HFF-Myc (cell line): ENCODE measurements at regions not wholly inside any gene's neighbourhood (a gene's known extent, or its start where the extent isn't known, plus 50 kb on each side); places are given as distances from the start of the nearest gene placed in this dataset.

ENCODE experiments used
- DNase-seq: peaks from one replicate; pipeline ENCODE4 v3.0.0-alpha.2; 2011; ENCODE audit warnings: low read depth; ENCODE audit errors: extremely low read depth
- H3K4me3 ChIP-seq: replicated peaks from 2 replicates; pipeline ENCODE4 v1.5.1; 2011; ENCODE audit warnings: low read depth, mild to moderate bottlenecking, control low read depth, low read length
- CTCF ChIP-seq: IDR thresholded peaks from 2 replicates; pipeline ENCODE4 v1.5.1; 2012; ENCODE audit warnings: mild to moderate bottlenecking, low read depth, low read length, control low read depth; ENCODE audit errors: missing control alignments

- no peak for DNase-seq
- TF ChIP-seq CTCF = no peak
- H3K4me3 ChIP-seq = no peak overlapping the region
These were observed 125.2 kb downstream of the SLC25A47 start for GRCh38 chr14:100448376-100448775.

DNA sequence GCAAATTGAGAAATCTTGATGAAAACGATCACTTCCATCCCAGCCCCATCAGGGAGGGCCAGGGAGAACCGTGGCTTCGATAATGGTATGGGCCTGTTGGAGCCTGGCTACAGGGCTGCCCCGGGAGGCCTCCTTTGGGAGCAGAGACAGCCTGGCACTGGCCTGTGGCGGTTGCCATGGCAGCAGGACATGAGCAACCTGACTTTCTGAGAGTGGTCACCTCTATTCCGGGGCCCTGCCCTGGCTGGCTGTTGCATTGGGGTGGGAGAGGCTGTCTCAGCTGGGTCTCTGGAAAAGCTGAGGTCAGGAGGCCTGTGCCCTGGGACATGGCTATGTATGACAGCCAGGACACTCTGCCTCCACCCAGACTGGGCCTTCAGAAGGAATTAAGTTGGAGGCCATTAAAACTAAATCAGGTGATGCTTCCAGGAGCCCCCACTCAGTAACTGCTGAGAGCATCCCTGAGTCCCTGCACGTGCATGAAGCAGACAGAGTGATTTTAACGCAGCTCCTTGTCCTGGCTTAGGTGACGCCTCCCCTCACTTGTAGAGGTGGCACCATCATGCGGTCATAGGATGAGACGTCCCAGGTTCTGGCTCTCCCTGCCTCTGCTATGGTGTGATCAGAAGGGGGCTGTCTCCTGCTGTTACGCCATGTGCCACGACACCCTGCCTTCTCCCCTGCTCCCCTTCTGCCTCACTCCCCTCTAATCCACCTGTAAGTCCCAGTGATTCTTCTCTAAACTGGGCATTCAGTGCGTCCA, 126.3 kb downstream of the SLC25A47 start:
- DNase-seq = no peak
- TF ChIP-seq CTCF = no peak
- H3K4me3 ChIP-seq = no peak overlapping the region

- H3K4me3 ChIP-seq = no peak overlapping the region
- DNase-seq = no peak
- no peak for TF ChIP-seq CTCF
These were observed 126.9 kb downstream of the SLC25A47 start for GRCh38 chr14:100450049-100450448.

DNA sequence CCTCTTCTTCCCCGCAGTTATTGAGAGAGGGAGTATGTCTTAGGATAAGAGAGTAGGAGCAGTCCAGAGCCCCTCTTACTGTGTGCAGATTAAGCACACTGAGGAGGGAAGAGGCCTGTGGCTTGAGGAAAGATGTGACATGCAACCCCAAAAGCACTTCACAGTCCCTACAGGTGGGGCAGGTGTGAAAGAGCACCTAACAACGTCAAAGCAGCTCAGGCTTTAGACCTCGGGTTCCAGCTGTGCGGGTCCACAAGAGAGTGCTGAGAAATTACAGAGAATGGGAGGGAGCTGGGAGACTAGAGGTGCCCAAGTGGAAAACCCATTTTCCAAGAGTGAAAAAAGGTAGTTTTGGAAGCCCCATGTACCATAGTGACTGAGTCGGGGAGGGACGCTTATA, 127.6 kb downstream of the SLC25A47 start:
- DNase-seq = no peak
- no peak overlapping the region for H3K4me3 ChIP-seq
- TF ChIP-seq CTCF = no peak

- TF ChIP-seq CTCF = no peak
- no peak overlapping the region for H3K4me3 ChIP-seq
- no peak for DNase-seq
These were observed 128.1 kb downstream of the SLC25A47 start for GRCh38 chr14:100451264-100451663.

GRCh38 chr14:100453930-100454329, 130.8 kb downstream of the SLC25A47 start:
- no peak overlapping the region for H3K4me3 ChIP-seq
- no peak for DNase-seq
- TF ChIP-seq CTCF = no peak

- H3K4me3 ChIP-seq = no peak overlapping the region
- TF ChIP-seq CTCF = no peak
These were observed 131.3 kb downstream of the SLC25A47 start for GRCh38 chr14:100454437-100454836.

More at GRCh38 chr14:100454437-100454836, 131.3 kb downstream of the SLC25A47 start:
- DNase-seq = no peak
